PC-3 (cell line): ENCODE measurements at regions not wholly inside any gene's neighbourhood (a gene's known extent, or its start where the extent isn't known, plus 50 kb on each side); places are given as distances from the start of the nearest gene placed in this dataset.

Experiments used
- ATAC-seq: fragments of 200-7000 bp; cut with Tn5 transposase; 2 replicates; pipeline ENCODE4 v1.9.1; 2020; ENCODE audit warnings: mild to moderate bottlenecking, moderate library complexity
- BruUV-seq: library from RNA; stranded (reverse); fragments of 400-500 nt; replicated peaks from 2 replicates; lab custom pipeline; 2021; lab: Mats Ljungman, UMichigan
- CTCF ChIA-PET: fragments of 300-600 bp; sonication (Branson Sonifier 250); formaldehyde crosslinking; loops from one replicate; lab custom pipeline; 2022; ENCODE audit warnings: antibody characterized with exemption; lab: Charles Lee
- POLR2A ChIA-PET: fragments of 300-600 bp; sonication (Branson Sonifier 250); formaldehyde crosslinking; loops from one replicate; lab custom pipeline; 2022; ENCODE audit warnings: antibody characterized with exemption; ENCODE audit not compliant: unreplicated experiment; lab: Charles Lee
- DNase-seq: peaks from one replicate; pipeline ENCODE4 v3.0.0-alpha.2; 2015
- H2AFZ ChIP-seq: fragments of 300-600 bp; sonication (generic); 2 replicates; pipeline ENCODE4 v1.6.0; 2016; ENCODE audit warnings: antibody characterized with exemption, low read length
- H3F3A ChIP-seq: fragments of 300-600 bp; sonication (generic); one replicate; pipeline ENCODE4 v1.6.0; 2017; ENCODE audit warnings: antibody characterized with exemption, low read length, control low read depth, mild to moderate bottlenecking; ENCODE audit not compliant: unreplicated experiment
- H3K27ac ChIP-seq: fragments of 300-600 bp; sonication (generic); 2 replicates; pipeline ENCODE4 v1.5.1; 2016; ENCODE audit warnings: mild to moderate bottlenecking, low read length
- H3K27me3 ChIP-seq: fragments of 300-600 bp; sonication (generic); 2 replicates; pipeline ENCODE4 v1.6.1; 2016; ENCODE audit warnings: low read length, mixed read lengths
- H3K36me3 ChIP-seq: fragments of 300-600 bp; sonication (generic); 2 replicates; pipeline ENCODE4 v1.6.1; 2016; ENCODE audit warnings: low read depth, mixed run types, low read length, mixed read lengths
- H3K4me1 ChIP-seq: fragments of 300-600 bp; sonication (generic); 2 replicates; pipeline ENCODE4 v1.5.1; 2016; ENCODE audit warnings: low read length; ENCODE audit not compliant: insufficient read depth
- H3K4me2 ChIP-seq: fragments of 300-600 bp; sonication (generic); 2 replicates; pipeline ENCODE4 v1.6.0; 2016; ENCODE audit warnings: low read length
- H3K4me3 ChIP-seq: fragments of 300-600 bp; sonication (generic); 2 replicates; pipeline ENCODE4 v1.5.1; 2016; ENCODE audit warnings: mild to moderate bottlenecking, low read length, mixed read lengths
- H3K79me2 ChIP-seq: fragments of 300-600 bp; sonication (generic); 2 replicates; pipeline ENCODE4 v1.6.1; 2017; ENCODE audit warnings: low read length, mixed read lengths
- H3K9ac ChIP-seq: fragments of 300-600 bp; sonication (generic); 2 replicates; pipeline ENCODE4 v1.6.0; 2016; ENCODE audit warnings: mild to moderate bottlenecking, low read length
- H3K9me2 ChIP-seq: fragments of 300-600 bp; sonication (generic); replicated peaks from 2 replicates; pipeline ENCODE4 v1.6.1; 2016; ENCODE audit warnings: mixed run types, low read length, mixed read lengths
- H3K9me3 ChIP-seq: fragments of 300-600 bp; sonication (generic); 2 replicates; pipeline ENCODE4 v1.6.1; 2016; ENCODE audit warnings: low read length, mixed read lengths
- H4K20me1 ChIP-seq: fragments of 300-600 bp; sonication (generic); 2 replicates; pipeline ENCODE4 v1.6.1; 2016; ENCODE audit warnings: low read length, mixed read lengths
- EZH2 ChIP-seq: fragments of 300-600 bp; sonication (generic); IDR thresholded peaks from one replicate; pipeline ENCODE4 v1.6.1; 2017; ENCODE audit warnings: antibody characterized with exemption, mild to moderate bottlenecking, low read length; ENCODE audit not compliant: unreplicated experiment
- EZH2phosphoT487 ChIP-seq: fragments of 300-600 bp; sonication (generic); IDR thresholded peaks from 2 replicates; pipeline ENCODE4 v1.6.1; 2018; ENCODE audit warnings: mild to moderate bottlenecking, antibody characterized with exemption, low read length, borderline replicate concordance
- intact Hi-C: fragments of 100-400 bp; cut with micrococcal nuclease; formaldehyde crosslinking; loops from 2 replicates; pipeline ENCODE4 v1.9.0; 2023
- TF ChIP-seq, protein P1 (sequence below): fragments of 300-600 bp; sonication (generic); conservative IDR thresholded peaks from 2 replicates; pipeline ENCODE4 v1.5.1; 2017; ENCODE audit warnings: antibody characterized with exemption, low read depth, mild to moderate bottlenecking, low read length

DNA sequence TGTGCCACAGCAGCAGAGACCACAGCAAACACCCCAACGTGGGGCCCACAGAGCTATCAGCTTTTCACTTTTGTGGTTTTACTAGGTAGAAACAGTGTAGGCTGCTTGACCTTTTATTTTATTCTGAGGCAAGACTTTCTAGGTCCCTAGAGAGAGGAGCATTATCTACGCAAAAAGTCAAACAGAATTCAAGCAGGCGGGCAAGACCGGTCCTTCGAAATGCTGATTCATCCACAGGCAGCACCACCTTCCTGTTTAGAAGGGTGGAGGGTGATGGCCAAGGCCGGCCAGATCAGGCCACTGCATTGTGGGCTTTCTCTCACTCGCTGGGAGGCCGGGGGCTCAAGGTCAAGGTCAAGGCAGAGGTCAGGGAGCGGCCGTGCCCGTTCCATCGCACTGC lies 573.0 kb downstream of the GALR1 start:
- ATAC-seq: no peak
- CTCF ChIA-PET: no interaction called here
- Histone ChIP-seq H3K9ac (no peak overlapping the region), H3F3A (no peaks in the 10 kb centered on the region), H4K20me1 (no peaks in the 10 kb centered on the region), H3K9me2 (no peaks in the 10 kb centered on the region), H3K79me2 (no peaks in the 10 kb centered on the region), H3K9me3 (no peaks in the 10 kb centered on the region), H3K4me3 (no peak overlapping the region), H2AFZ (no peak overlapping the region), H3K4me2 (no peak overlapping the region), H3K27me3 (peaks cover 27% of the 10 kb centered on the region), H3K36me3 (no peaks in the 10 kb centered on the region), H3K4me1 (no peaks in the 10 kb centered on the region), H3K27ac (no peak overlapping the region)
- DNase-seq: no peak
- no TSS peak for BruUV-seq
- TF ChIP-seq, protein P1, sequence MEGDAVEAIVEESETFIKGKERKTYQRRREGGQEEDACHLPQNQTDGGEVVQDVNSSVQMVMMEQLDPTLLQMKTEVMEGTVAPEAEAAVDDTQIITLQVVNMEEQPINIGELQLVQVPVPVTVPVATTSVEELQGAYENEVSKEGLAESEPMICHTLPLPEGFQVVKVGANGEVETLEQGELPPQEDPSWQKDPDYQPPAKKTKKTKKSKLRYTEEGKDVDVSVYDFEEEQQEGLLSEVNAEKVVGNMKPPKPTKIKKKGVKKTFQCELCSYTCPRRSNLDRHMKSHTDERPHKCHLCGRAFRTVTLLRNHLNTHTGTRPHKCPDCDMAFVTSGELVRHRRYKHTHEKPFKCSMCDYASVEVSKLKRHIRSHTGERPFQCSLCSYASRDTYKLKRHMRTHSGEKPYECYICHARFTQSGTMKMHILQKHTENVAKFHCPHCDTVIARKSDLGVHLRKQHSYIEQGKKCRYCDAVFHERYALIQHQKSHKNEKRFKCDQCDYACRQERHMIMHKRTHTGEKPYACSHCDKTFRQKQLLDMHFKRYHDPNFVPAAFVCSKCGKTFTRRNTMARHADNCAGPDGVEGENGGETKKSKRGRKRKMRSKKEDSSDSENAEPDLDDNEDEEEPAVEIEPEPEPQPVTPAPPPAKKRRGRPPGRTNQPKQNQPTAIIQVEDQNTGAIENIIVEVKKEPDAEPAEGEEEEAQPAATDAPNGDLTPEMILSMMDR: no peak
- TF ChIP-seq EZH2 (no peak), EZH2phosphoT487 (no peak)
- intact Hi-C loops: no loop called here
- POLR2A ChIA-PET: no interaction called here

DNA sequence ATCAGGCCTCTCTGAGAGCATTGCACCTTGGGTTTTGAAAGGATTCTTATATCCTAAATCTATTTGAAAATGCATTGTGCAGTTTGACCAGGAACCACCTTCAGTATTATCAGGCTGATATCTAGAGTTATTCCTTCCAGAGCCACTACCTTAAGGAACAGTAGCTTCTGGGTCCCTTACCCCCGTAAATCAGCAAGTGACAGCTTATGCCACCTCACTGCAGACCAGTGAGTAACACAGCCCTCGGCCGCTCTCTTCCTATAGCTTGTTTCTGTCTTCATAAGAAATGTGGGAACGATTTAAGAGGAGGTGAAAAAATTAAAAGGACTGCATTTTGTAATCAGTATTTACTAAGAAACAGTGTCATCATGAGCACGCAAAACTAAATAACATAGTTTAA lies 584.2 kb downstream of the GALR1 start:
- Histone ChIP-seq H3F3A (no peaks in the 10 kb centered on the region), H3K4me2 (no peak overlapping the region), H3K36me3 (no peaks in the 10 kb centered on the region), H3K4me1 (no peaks in the 10 kb centered on the region), H4K20me1 (no peaks in the 10 kb centered on the region), H3K27me3 (peaks cover 36% of the 10 kb centered on the region; the same call in 1 of the 2 replicates), H3K9ac (no peak overlapping the region), H3K27ac (no peak overlapping the region), H3K9me3 (no peaks in the 10 kb centered on the region), H3K79me2 (no peaks in the 10 kb centered on the region), H3K9me2 (no peaks in the 10 kb centered on the region), H2AFZ (no peak overlapping the region), H3K4me3 (no peak overlapping the region)
- TF ChIP-seq EZH2phosphoT487 (no peak), EZH2 (no peak)
- TF ChIP-seq, protein P1: no peak
- DNase-seq (no peak), ATAC-seq (no peak)
- intact Hi-C loops: no loop called here
- ChIA-PET CTCF (no interaction called here), POLR2A (no interaction called here)
- no TSS peak for BruUV-seq

DNA sequence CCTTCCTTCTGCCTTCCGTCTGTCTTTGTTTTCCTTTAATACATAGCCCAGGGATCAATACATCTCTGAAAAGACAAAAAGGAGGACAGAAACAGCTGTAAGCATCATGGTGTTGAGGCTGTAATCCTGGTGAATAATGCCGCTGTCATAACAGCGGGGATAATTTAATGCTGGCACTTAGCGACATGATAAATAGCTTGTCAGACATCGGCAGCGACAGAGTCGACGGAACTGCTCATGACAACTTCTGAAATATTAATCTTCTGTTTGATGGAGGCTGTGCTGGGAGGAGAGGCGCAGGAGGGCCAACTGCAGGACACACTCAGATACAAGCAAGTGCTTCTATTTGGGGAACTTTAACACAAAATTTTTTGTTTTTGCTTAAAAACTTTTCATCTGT lies 602.2 kb downstream of the GALR1 start:
- Histone ChIP-seq H3K4me3 (no peak overlapping the region), H3F3A (no peaks in the 10 kb centered on the region), H3K4me2 (no peak overlapping the region), H3K36me3 (no peaks in the 10 kb centered on the region), H3K9me2 (no peaks in the 10 kb centered on the region), H3K79me2 (no peaks in the 10 kb centered on the region), H3K27ac (no peak overlapping the region), H2AFZ (no peak overlapping the region), H3K27me3 (peaks cover 51% of the 10 kb centered on the region), H3K9me3 (no peaks in the 10 kb centered on the region), H4K20me1 (no peaks in the 10 kb centered on the region), H3K4me1 (no peaks in the 10 kb centered on the region), H3K9ac (no peak overlapping the region)
- ATAC-seq: no peak
- intact Hi-C loops: no loop called here
- ChIA-PET CTCF (no interaction called here), POLR2A (no interaction called here)
- DNase-seq: no peak
- BruUV-seq: no TSS peak
- TF ChIP-seq EZH2: no peak
- TF ChIP-seq EZH2phosphoT487: no peak
